Breast epithelium (tissue), 3 donors: ENCODE measurements at regions not wholly inside any gene's neighbourhood (a gene's known extent, or its start where the extent isn't known, plus 50 kb on each side); places are given as distances from the start of the nearest gene placed in this dataset.

ENCODE experiments used
- CTCF ChIP-seq, 3 donors: fragments of 450-650 bp; IDR thresholded peaks; one replicate each; pipeline ENCODE4 v1.5.1; 2016 to 2017; ENCODE audit warnings: antibody characterized with exemption in 3 of 3, mild to moderate bottlenecking in 3 of 3, moderate library complexity in 3 of 3
- POLR2AphosphoS5 ChIP-seq, 3 donors: sonication (generic); formaldehyde crosslinking; IDR thresholded peaks; one replicate each; pipeline ENCODE4 v1.6.1; 2017; ENCODE audit warnings: antibody characterized with exemption in 3 of 3

- TF ChIP-seq CTCF (IDR thresholded peaks at IDR 0.05) (no peak), POLR2AphosphoS5 (IDR thresholded peaks at IDR 0.05) (no peak)
Measured at GRCh38 chr16:54719624-54720023, 211.0 kb upstream of the IRX5 start.
